Jurkat, Clone E6-1 (cell line): ENCODE measurements at regions not wholly inside any gene's neighbourhood (a gene's known extent, or its start where the extent isn't known, plus 50 kb on each side); places are given as distances from the start of the nearest gene placed in this dataset.
"Not testable (repeated sequence)": the region's sequence is repeated elsewhere in the genome, so short reads cannot be mapped to it uniquely, and the experiment has no call there.

ENCODE experiments used
- DNase-seq: peaks from one replicate; pipeline ENCODE4 v3.0.0-alpha.2; 2011; ENCODE audit warnings: low read depth, low spot score
- H3K4me3 ChIP-seq: 2 replicates; pipeline ENCODE4 v1.5.1; 2011; ENCODE audit warnings: mild to moderate bottlenecking, low read length, control low read depth, moderate library complexity

DNA sequence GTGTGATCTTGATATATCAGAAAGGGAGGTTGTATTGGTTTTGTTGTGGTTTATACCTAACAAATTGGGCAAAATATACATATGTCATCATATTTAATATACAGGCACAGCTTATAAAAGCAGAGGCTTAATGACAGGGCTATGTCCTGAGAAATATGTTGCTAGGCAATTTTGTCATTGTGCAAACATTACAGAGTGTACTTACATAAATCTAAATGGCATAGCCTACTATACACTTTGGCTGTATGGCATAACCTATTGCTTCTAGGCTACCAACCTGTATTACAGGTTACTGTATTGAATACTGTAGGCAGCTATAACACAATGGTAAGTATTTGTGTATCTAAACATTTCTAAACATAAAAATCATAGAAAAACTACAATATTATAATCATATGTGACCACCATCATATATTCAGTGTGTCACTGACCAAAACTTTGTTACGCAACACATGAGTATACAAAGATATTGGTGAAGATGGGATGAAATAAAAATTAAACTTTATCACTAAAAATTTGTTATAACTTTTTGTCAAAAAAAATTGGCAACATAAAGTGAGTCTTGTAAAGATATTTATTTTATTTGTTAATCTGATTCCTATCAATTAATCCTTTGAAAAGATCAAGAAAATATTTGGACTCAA, 414.0 kb upstream of the HS3ST1 start:
- no peak for DNase-seq
- H3K4me3 ChIP-seq, result no peak overlapping the region

DNA sequence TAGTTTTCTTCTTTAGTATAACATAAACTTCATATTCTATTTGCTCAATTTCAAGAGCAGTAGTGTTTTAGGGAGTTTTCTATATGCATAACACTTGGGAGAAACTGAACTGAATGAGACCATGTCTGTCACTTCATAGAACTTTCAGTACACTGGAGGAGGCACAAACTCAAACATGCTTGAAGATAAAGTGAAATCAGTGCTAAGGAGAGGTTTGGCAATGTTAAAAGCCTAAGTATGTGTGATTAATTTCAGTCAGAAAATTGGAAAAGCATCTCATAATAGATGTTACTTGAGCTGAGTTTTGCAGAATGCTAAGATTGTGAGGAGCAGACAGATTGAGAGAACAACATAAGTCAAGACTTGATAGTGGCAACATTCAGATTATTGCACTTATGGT, 411.2 kb upstream of the HS3ST1 start:
- no peak for DNase-seq
- no peak overlapping the region for H3K4me3 ChIP-seq

DNA sequence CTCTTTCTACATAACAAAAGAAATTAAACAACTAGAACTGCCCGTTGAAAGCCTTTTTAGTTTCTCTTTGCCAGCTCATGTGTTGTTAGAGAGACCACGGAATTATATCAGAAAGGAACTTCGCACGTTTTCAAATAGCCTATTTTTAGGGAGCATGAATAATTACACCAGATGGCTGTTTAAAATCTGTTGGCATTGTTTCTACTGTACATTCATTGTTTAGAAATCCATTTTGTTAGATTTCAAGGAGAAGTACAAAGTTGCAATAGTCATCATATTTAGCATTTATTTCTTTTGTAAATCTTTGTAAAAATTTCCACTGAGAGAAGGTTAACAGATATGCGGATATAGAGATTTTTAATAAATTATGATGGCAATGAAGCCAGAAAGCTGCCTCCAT, 403.0 kb upstream of the HS3ST1 start:
- no peak overlapping the region for H3K4me3 ChIP-seq
- DNase-seq, result no peak

DNA sequence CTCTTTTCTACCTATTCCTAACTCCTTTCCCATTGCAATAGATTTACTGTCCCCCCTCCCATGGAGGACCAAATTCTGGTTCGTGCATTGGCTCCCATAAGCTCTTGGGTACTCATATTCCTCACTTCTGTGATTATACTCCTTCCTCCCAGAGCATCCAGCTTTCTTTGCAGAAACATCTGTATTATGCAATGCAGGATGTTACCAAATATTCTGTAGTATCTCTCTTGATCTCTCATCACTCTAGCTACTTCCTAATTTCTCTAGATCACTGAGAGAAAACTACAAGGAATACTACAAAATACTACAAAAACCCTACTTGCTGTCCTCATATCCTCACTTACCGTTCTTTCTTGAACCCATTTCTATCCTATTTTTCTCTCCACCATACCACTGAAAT, 395.9 kb upstream of the HS3ST1 start:
- DNase-seq, result no peak
- no peak overlapping the region for H3K4me3 ChIP-seq

DNA sequence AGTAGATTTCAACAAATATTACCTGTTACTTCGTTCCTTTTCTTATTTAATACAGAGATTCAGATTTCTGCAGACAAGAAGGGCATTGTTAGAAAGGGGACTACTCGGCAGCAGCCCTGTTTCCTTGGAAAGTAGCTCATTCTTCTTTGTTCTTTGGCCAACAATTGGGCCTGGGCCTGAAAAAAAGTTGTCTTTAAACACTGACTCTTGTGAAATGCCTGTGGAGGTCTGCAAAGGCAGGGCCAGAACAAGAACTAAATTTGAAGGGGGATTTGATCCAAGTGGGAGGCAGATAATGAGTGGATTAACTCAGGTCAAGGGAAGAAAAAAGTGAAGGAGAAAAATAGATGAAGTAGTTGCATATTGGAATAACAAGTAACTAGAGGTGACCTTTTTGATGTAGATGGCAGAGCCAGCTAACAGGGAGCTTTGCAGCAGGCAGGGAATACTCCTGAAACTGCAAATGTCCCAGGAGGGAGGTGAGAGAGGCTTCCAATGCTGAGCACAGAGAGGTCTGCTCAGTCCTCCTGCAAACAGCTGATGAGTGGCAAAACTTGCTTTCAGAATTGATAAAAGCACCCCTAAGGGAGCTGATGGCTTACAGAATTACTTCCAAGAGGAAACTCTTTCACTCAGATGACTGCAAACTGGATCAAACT, 393.2 kb upstream of the HS3ST1 start:
- no peak overlapping the region for H3K4me3 ChIP-seq
- DNase-seq, result no peak

DNA sequence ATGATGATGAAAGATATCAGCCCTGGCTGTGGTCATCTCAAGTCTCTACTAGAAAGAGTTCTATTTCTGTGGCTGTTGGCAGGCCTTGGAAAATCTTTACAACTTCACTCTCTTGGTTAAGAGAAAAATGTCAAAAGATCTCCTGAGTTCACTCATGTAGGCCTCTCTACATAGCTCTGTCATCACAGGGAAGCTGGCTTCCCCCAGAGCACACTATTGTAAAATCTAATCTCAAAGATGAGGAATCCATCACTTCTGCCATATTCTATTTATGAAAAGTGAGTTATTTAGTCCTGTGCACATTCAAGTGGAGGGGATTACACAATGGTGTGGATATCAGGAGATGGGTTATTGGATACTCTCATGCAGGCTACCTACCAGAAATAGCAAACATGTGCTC, 388.4 kb upstream of the HS3ST1 start:
- no peak overlapping the region for H3K4me3 ChIP-seq
- DNase-seq, result no peak

DNA sequence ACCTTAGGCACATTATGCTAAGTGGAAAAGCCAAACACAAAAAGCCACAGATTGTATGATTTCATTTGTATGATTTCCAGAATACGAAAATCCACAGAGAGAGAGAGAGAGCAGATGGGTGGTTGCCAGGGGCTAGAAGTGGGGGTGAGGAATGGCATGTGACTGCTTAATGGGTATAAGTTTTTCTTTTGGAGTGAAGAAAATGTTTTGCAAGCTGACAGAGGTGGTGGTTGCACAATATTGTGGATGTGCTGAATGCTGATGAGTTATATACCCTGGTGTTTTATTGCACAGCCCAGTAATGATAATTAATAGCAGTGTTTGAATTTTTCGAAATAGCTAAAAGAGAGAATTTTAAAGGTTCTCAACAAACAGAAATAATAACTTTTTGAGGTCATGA, 386.1 kb upstream of the HS3ST1 start:
- no peak for DNase-seq
- H3K4me3 ChIP-seq, result no peak overlapping the region

DNA sequence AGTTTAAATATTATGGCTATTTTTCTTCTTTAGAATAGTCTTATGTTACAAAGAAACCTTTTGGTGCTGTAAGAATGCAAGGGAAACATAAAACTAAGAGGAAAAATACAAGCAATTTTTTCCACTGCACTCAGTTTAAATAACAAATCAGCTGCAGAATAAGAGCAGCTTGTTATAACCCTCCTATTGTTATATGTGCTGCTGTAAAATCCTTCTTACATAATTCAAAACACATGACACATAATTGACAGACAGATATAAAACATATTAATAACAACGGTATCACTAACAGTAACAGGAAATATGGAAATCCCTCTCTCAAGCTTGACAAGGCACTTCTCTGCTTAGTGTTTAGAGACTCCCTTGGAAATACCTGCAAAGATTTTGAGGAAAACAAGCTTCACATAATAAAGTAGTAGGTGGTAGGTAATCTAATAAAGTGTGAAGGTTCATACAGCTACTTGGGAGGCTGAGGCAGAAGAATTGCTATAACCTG, 385.3 kb upstream of the HS3ST1 start:
- DNase-seq, result no peak

DNA sequence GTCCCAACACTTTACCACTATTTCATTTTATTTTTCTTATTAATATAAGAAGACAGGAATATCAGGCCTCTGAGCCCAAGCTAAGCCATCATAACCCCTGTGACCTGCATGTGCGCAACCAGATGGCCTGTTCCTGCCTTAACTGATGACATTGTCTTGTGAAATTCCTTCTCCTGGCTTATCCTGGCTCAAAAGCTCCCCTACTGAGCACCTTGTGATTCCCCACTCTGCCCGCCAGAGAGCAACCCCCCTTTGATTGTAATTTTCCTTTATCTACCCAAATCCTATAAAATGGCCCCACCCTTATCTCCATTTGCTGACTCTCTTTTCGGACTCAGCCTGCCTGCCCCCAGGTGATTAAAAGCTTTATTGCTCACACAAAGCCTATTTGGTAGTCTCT, 382.8 kb upstream of the HS3ST1 start:
- H3K4me3 ChIP-seq, DNase-seq: not testable (repeated sequence)

More for the DNA sequence above, 385.3 kb upstream of the HS3ST1 start:
- no peak overlapping the region for H3K4me3 ChIP-seq

DNA sequence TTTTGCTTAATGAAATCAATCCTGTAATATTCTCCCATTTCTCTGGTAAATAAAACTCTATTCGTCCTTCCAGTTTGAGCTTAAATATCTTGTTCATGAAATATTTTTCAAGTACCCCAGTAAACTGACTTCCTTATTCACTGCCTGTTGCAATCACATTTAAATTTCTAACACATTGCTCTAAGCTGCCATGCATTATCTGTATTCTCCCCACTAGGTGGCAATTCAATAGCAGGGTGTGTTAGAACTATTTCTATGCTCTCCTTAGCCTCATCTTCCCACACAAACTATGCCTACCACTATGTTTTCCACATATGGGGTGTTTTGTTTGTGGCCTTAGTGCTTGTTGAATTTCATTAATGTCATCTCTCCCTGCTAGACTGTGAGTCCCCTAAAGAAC, 377.1 kb upstream of the HS3ST1 start:
- peak; percentile 34 for DNase-seq
- H3K4me3 ChIP-seq, result no peak overlapping the region

DNA sequence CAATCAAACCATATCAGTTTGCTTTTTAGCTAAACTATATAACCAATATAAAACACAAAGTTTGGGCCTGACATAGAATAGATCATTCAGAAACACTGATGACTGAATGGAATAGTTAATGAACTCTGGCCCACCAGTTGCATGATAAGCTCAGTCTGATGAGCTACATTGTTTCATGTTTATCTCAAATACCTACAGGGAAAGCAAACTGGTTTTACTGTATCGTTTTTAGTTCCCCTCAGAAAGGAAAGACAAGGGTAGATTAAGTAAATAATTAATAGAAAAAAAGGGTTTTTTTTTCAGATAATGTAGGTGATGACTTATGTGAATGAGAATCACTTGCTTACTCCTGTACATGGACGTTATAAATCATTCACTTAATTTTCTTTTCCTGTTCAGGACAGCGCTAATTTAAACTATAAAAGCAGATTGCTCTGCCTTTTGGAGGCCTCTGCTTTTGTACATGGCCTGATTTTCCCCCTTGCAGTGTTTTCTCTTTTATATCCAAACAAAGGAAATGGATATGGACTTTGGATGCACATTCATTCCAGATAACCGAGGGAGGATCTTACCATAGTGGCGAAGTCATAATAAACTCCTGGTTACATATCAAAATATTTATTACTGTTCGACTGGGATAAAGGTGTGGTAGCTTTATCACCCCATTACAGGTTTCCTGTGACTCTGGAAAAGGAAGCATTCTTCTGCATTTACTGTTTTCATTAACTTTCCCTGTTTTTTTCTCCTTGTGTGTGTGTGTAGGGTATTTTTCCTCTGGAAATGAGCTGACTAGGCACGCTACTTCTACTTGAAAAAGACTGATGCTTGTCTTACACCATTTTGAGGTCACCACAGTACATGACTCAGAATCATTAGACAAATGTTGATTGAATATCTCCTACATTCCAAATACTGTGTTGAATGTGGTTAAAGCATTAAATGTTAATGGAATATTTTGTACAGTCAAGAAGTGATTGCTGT, 373.1 kb upstream of the HS3ST1 start:
- DNase-seq, result no peak

DNA sequence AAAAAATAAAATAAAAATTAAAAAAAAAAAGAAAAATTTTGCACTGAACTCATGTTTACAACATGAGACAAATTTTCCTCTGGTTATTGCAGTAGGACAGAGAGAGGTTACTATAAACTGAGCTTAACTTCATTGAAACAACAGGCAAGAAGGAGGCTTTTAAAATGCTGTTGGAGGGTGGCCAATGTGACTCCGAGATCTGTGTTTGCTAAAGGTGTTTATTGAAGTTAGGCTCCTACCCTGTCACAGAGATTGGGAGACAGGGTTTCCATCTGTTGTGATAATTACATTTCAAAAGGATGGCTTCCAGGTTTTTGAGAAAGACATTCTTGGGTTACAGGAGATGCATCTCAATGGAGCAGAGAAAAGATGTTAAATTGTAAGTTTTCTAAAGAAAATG, 370.5 kb upstream of the HS3ST1 start:
- no peak for DNase-seq
- no peak overlapping the region for H3K4me3 ChIP-seq

More for the DNA sequence above, 373.1 kb upstream of the HS3ST1 start:
- H3K4me3 ChIP-seq, result no peak overlapping the region

DNA sequence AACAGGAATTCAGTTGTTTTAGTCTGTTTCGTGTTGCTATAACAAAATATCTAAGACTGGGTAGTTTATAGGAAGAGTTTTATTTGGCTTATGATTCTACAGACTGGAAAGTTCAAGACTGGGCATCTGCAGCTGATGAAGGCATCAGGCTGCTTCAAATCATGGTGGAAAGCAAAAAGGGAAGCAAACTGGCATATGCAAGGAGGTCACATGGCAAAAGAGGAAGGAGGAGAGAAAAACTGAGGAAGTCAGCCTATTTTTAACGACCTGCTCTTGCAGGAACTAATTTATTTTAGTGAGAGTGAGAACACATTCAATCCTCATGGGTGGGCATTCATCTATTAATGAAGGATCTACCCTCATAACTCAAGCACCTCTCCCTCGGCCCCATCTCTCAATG, 363.1 kb upstream of the HS3ST1 start:
- DNase-seq, result no peak

DNA sequence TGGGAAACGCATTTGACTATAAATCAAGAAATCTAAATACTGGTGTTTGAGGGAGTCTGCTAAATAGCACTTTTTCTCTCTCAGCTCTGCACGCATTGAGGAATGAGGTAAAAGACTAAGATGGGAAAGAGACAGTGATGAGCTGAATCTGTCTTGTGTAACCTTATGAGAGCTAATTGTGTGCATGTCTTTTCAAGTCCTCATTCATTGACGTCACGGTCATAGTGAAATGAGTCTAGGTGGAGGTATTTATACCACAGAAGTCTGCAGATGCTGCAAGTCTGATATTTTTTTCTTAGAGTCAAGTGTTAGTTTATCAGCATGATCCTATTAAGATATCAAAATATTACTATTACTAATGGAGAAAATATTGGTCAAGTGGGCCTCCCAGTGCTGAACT, 361.5 kb upstream of the HS3ST1 start:
- no peak overlapping the region for H3K4me3 ChIP-seq
- DNase-seq, result no peak

More for the DNA sequence above, 363.1 kb upstream of the HS3ST1 start:
- H3K4me3 ChIP-seq, result no peak overlapping the region

DNA sequence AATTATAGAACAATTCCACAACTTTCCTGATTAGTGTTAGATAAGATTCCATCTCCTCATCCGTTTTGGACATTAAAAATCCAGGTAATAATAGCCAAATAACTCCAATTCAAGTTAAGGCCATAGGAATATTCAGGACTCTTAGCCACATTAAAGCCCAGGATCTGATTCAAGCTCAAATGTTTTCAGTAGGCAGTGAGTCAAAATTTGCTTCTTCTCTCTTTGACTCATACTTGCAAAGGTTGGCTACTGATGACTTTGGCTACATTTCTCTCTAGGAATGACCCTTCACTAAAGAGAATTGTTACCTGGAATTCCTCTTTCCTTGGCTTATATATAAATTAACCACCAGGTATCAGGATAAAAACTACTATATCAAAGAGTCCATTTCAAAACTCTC, 354.9 kb upstream of the HS3ST1 start:
- DNase-seq, result no peak
- H3K4me3 ChIP-seq, result no peak overlapping the region

DNA sequence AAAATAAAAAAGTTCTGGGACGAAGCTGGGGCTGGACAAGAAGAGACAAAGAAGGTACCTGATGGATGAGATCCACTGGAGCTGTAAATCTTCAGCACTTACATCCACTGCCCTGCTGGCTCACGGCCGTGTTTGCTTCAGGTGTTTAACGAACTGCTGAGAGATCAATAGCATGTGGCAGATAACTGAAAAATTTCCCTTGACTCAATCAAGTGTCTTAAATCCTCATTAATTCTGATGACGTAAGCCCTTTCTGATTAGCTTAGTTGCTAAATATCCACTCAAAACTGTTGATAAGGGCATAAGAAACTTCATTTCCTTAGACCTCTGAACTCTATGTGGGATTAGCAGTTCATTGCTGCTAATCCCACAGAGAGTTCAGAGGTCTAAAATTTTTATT, 354.2 kb upstream of the HS3ST1 start:
- DNase-seq, result no peak
- H3K4me3 ChIP-seq, result no peak overlapping the region

DNA sequence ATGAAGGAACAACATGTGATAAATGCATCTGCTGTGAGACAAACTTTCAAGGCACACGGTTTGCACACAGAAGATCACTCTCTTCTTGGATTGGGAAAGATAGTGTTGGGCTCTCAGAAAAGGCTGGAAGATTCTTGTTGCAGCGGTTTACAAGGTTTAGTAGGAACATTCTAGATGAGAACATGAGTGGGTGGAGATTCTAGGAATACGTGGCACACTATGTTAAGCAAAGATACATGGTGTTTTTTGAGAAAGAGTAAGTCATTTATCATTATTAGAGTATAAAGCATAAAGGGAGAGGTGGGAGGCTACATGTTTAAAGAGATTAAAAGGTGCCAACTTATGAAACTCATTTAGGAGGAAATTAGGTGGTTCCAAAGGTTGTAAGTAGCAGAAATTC, 348.8 kb upstream of the HS3ST1 start:
- DNase-seq, result no peak
- no peak overlapping the region for H3K4me3 ChIP-seq

DNA sequence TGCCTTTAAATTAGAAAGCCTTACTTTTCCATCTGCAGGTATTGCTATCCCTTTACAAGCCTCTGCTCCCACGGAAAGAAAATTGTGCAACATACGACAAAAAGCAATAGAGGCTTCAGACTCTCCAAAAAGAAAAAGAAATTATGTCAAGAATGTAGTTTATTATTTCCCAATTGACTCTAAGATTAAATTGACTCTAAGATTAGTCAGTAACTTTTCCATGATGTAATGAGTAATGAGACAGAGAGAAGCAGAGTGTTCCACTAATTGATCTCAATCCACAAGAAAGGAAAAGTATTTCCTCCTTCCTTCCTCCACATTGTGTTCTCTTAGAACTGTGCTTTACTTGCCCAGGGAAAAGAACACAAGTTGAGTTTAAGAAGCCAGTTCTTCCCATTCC, 345.7 kb upstream of the HS3ST1 start:
- no peak for DNase-seq
- no peak overlapping the region for H3K4me3 ChIP-seq

DNA sequence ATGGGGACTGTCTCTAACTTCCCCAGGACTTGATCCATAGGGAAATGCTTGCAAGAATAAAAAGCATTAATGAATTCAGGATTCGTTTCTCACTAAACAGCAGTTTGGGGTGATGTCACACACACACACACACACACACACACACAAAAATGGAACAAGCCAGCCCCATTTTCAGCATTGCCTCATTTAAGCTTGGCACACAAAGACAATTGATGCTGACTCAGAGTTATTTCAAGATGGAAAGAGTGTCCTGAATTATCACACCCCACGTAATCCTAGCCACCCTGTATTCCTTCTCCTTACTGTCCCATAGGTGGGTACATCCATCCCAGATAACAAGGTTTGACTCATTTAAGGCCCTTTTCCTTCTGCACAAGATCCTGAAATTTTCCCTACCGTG, 345.1 kb upstream of the HS3ST1 start:
- H3K4me3 ChIP-seq, result no peak overlapping the region
- no peak for DNase-seq

DNA sequence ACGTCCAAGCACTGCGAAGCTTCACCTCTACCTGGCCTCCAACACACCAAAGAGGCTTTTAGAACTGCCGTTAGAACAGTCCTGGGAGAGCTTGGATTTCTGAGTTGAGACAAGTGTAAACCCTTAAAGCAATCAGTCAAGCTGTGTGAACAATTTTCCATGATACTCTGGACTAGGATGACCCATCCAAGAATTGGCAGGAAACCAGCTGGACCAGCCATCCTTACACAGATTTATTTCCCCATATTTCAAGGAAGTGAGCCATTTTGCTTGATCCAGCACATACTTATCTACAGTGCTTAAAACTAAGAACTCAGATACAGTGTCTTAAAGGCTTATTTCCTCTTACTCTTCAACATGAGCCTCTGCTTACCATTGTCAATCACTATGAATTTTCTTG, 340.7 kb upstream of the HS3ST1 start:
- H3K4me3 ChIP-seq, result no peak overlapping the region
- no peak for DNase-seq
